Activated naive CD4-positive, alpha-beta T cell treated with anti-CD3 and anti-CD28 coated beads for 36 hours (primary cell): ENCODE measurements at regions not wholly inside any gene's neighbourhood (a gene's known extent, or its start where the extent isn't known, plus 50 kb on each side); places are given as distances from the start of the nearest gene placed in this dataset.

Experiments used
- CTCF ChIA-PET: fragments of 350-600 bp; sonication (Branson Sonifier 250); formaldehyde crosslinking; loops from one replicate; lab custom pipeline; 2021; ENCODE audit warnings: antibody characterized with exemption; lab: Charles Lee
- DNase-seq: peaks from one replicate; pipeline ENCODE4 v3.0.0-alpha.2; 2020
- H3K27ac Mint-ChIP-seq: one replicate; pipeline ENCODE4 v1.8.0; 2021; ENCODE audit warnings: mild to moderate bottlenecking, mixed read lengths
- H3K27me3 Mint-ChIP-seq: one replicate; pipeline ENCODE4 v1.8.0; 2021; ENCODE audit warnings: low read depth, mixed read lengths
- H3K36me3 Mint-ChIP-seq: one replicate; pipeline ENCODE4 v1.8.0; 2021; ENCODE audit warnings: low read depth, mixed read lengths
- H3K4me1 Mint-ChIP-seq: one replicate; pipeline ENCODE4 v1.8.0; 2021; ENCODE audit warnings: low read depth, mixed read lengths
- H3K4me3 Mint-ChIP-seq: one replicate; pipeline ENCODE4 v1.8.0; 2021; ENCODE audit warnings: mild to moderate bottlenecking, moderate library complexity, mixed read lengths
- H3K9me3 Mint-ChIP-seq: one replicate; pipeline ENCODE4 v1.8.0; 2021; ENCODE audit warnings: mixed read lengths
- intact Hi-C: fragments of 100-400 bp; cut with micrococcal nuclease; formaldehyde crosslinking; loops from one replicate; pipeline ENCODE4 v1.15.1; 2023

- CTCF ChIA-PET = no interaction called here
- Mint-ChIP-seq H3K4me3 (no peak overlapping the region), H3K9me3 (peaks cover 13% of the 10 kb centered on the region), H3K4me1 (no peaks in the 10 kb centered on the region), H3K27me3 (no peaks in the 10 kb centered on the region), H3K27ac (no peak overlapping the region), H3K36me3 (no peaks in the 10 kb centered on the region)
- DNase-seq = no peak
- intact Hi-C loops = no loop called here
Observed at GRCh38 chr3:83302091-83302490, 1540.6 kb upstream of the GBE1 start.

- DNase-seq = no peak
- Mint-ChIP-seq H3K4me3 (no peak overlapping the region), H3K9me3 (peaks cover 2% of the 10 kb centered on the region), H3K36me3 (no peaks in the 10 kb centered on the region), H3K27ac (no peak overlapping the region), H3K4me1 (no peaks in the 10 kb centered on the region), H3K27me3 (no peaks in the 10 kb centered on the region)
- intact Hi-C loops = no loop called here
- CTCF ChIA-PET = no interaction called here
Observed at GRCh38 chr3:83317605-83318004, 1556.2 kb upstream of the GBE1 start.

- Mint-ChIP-seq H3K4me1 (no peaks in the 10 kb centered on the region), H3K36me3 (no peaks in the 10 kb centered on the region), H3K4me3 (no peak overlapping the region), H3K27ac (no peak overlapping the region), H3K9me3 (peaks cover 3% of the 10 kb centered on the region), H3K27me3 (no peaks in the 10 kb centered on the region)
- CTCF ChIA-PET = interaction anchor here (0.7 kb wide), 1 partner anchor 1684 kb away, joined by 3 read pairs; no protein-coding TSS in a partner anchor
- DNase-seq = no peak
- intact Hi-C loops = no loop called here
Observed at GRCh38 chr3:83320726-83321125, 1559.3 kb upstream of the GBE1 start.

- intact Hi-C loops = no loop called here
- CTCF ChIA-PET = no interaction called here
- no peaks in the 10 kb centered on the region for H3K27me3 Mint-ChIP-seq
- H3K27ac Mint-ChIP-seq = no peak overlapping the region
- no peaks in the 10 kb centered on the region for H3K4me1 Mint-ChIP-seq
- no peak for DNase-seq
- H3K36me3 Mint-ChIP-seq = no peaks in the 10 kb centered on the region
- no peak overlapping the region for H3K4me3 Mint-ChIP-seq
- H3K9me3 Mint-ChIP-seq = peaks cover 3% of the 10 kb centered on the region
Observed at GRCh38 chr3:83321457-83321856, 1560.0 kb upstream of the GBE1 start.

- no peaks in the 10 kb centered on the region for H3K27me3 Mint-ChIP-seq
- H3K4me1 Mint-ChIP-seq = no peaks in the 10 kb centered on the region
- H3K36me3 Mint-ChIP-seq = no peaks in the 10 kb centered on the region
- H3K4me3 Mint-ChIP-seq = no peak overlapping the region
- CTCF ChIA-PET = no interaction called here
- peaks cover 3% of the 10 kb centered on the region for H3K9me3 Mint-ChIP-seq
- no peak overlapping the region for H3K27ac Mint-ChIP-seq
- intact Hi-C loops = no loop called here
- no peak for DNase-seq
Observed at GRCh38 chr3:83321891-83322290, 1560.4 kb upstream of the GBE1 start.

- intact Hi-C loops = no loop called here
- H3K4me3 Mint-ChIP-seq = no peak overlapping the region
Observed at GRCh38 chr3:83354205-83354604, 1592.8 kb upstream of the GBE1 start.

GRCh38 chr3:83393276-83393675, 1565.5 kb upstream of the CADM2 start:
- DNase-seq = no peak
- no peak overlapping the region for H3K27ac Mint-ChIP-seq
- no peaks in the 10 kb centered on the region for H3K36me3 Mint-ChIP-seq
- H3K4me1 Mint-ChIP-seq = no peaks in the 10 kb centered on the region
- intact Hi-C loops = no loop called here
- CTCF ChIA-PET = no interaction called here
- H3K9me3 Mint-ChIP-seq = peaks cover 9% of the 10 kb centered on the region
- H3K4me3 Mint-ChIP-seq = no peak overlapping the region
- no peaks in the 10 kb centered on the region for H3K27me3 Mint-ChIP-seq

More at GRCh38 chr3:83354205-83354604, 1592.8 kb upstream of the GBE1 start:
- H3K36me3 Mint-ChIP-seq = no peaks in the 10 kb centered on the region
- H3K9me3 Mint-ChIP-seq = peaks cover 15% of the 10 kb centered on the region
- no peak overlapping the region for H3K27ac Mint-ChIP-seq
- no peaks in the 10 kb centered on the region for H3K27me3 Mint-ChIP-seq
- no peaks in the 10 kb centered on the region for H3K4me1 Mint-ChIP-seq
- no peak for DNase-seq
- CTCF ChIA-PET = no interaction called here

GRCh38 chr3:83403927-83404326, 1554.9 kb upstream of the CADM2 start:
- no peak for DNase-seq
- CTCF ChIA-PET = no interaction called here
- peaks cover 4% of the 10 kb centered on the region for H3K9me3 Mint-ChIP-seq
- H3K4me1 Mint-ChIP-seq = no peaks in the 10 kb centered on the region
- no peaks in the 10 kb centered on the region for H3K27me3 Mint-ChIP-seq
- no peak overlapping the region for H3K4me3 Mint-ChIP-seq
- intact Hi-C loops = no loop called here
- H3K36me3 Mint-ChIP-seq = no peaks in the 10 kb centered on the region
- no peak overlapping the region for H3K27ac Mint-ChIP-seq

GRCh38 chr3:83426300-83426699, 1532.5 kb upstream of the CADM2 start:
- DNase-seq = no peak
- Mint-ChIP-seq H3K4me1 (no peaks in the 10 kb centered on the region), H3K27me3 (no peaks in the 10 kb centered on the region), H3K36me3 (no peaks in the 10 kb centered on the region), H3K4me3 (no peak overlapping the region), H3K9me3 (peaks cover 3% of the 10 kb centered on the region), H3K27ac (no peak overlapping the region)
- intact Hi-C loops = no loop called here
- CTCF ChIA-PET = no interaction called here

GRCh38 chr3:83434880-83435587, 1523.8 kb upstream of the CADM2 start:
- CTCF ChIA-PET = no interaction called here
- DNase-seq = no peak
- Mint-ChIP-seq H3K27ac (no peak overlapping the region), H3K4me1 (no peaks in the 10 kb centered on the region), H3K4me3 (no peak overlapping the region), H3K9me3 (peaks cover 4% of the 10 kb centered on the region), H3K36me3 (no peaks in the 10 kb centered on the region), H3K27me3 (no peaks in the 10 kb centered on the region)
- intact Hi-C loops = no loop called here

- no peaks in the 10 kb centered on the region for H3K36me3 Mint-ChIP-seq
- no peak overlapping the region for H3K4me3 Mint-ChIP-seq
- CTCF ChIA-PET = no interaction called here
- no peak for DNase-seq
- H3K9me3 Mint-ChIP-seq = peaks cover 19% of the 10 kb centered on the region
- no peak overlapping the region for H3K27ac Mint-ChIP-seq
- intact Hi-C loops = no loop called here
- H3K27me3 Mint-ChIP-seq = no peaks in the 10 kb centered on the region
- no peaks in the 10 kb centered on the region for H3K4me1 Mint-ChIP-seq
Observed at GRCh38 chr3:83438188-83438587, 1520.6 kb upstream of the CADM2 start.

- intact Hi-C loops = no loop called here
- no peak for DNase-seq
- Mint-ChIP-seq H3K4me1 (no peaks in the 10 kb centered on the region), H3K36me3 (no peaks in the 10 kb centered on the region), H3K27me3 (no peaks in the 10 kb centered on the region), H3K9me3 (no peaks in the 10 kb centered on the region), H3K27ac (no peak overlapping the region), H3K4me3 (no peak overlapping the region)
- CTCF ChIA-PET = no interaction called here
Observed at GRCh38 chr3:83453056-83453455, 1505.7 kb upstream of the CADM2 start.

GRCh38 chr3:83454353-83454752, 1504.4 kb upstream of the CADM2 start:
- no peak for DNase-seq
- Mint-ChIP-seq H3K36me3 (no peaks in the 10 kb centered on the region), H3K4me3 (no peak overlapping the region), H3K9me3 (no peaks in the 10 kb centered on the region), H3K4me1 (no peaks in the 10 kb centered on the region), H3K27me3 (no peaks in the 10 kb centered on the region), H3K27ac (no peak overlapping the region)
- CTCF ChIA-PET = no interaction called here
- intact Hi-C loops = no loop called here
